ENCODE measurements at regions not wholly inside any gene's neighbourhood (a gene's known extent, or its start where the extent isn't known, plus 50 kb on each side); places are given as distances from the start of the nearest gene placed in this dataset.
"Not testable (repeated sequence)": the region's sequence is repeated elsewhere in the genome, so short reads cannot be mapped to it uniquely, and the experiment has no call there.

DNA sequence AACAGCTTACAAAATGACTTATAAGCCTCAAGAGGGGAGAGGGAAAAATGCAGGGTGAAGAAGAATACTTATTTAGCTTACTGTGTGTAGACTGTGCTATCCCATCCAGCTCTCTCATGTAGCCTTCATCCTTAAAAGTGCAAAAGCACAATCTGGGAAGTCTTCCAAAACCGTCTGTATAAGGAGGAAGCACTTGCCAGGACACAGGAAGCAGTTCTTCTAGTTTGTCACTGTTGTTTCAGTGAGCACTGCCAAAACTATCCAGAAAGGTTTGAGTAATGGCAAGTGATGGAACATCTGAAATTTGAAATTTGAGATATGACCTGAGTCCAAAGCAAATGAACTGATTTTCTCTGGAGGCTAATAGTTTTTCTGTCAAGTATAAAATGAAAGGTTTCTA lies 140.8 kb upstream of the ISL1 start:
- Histone ChIP-seq H3K27me3 (ENCODE audit: insufficient read depth, low read length) (no peaks in the 10 kb centered on the region), H4K20me1 (ENCODE audit: control insufficient read depth, insufficient read depth, insufficient read length) (no peaks in the 10 kb centered on the region), H3K23me2 (ENCODE audit: insufficient read length, low read depth, low read length, poor library complexity, severe bottlenecking) (no peaks in the 10 kb centered on the region), H2BK12ac (ENCODE audit: insufficient read length, low read depth, low read length) (no peak overlapping the region), H3K14ac (ENCODE audit: insufficient read depth, low read length) (no peak overlapping the region), H3K79me2 (ENCODE audit: insufficient read depth, low read length) (no peaks in the 10 kb centered on the region), H2BK15ac (ENCODE audit: low read depth, low read length) (no peak overlapping the region), H3T11ph (ENCODE audit: low read length) (no peak overlapping the region), H4K5ac (ENCODE audit: insufficient read length, low read depth, low read length) (no peak overlapping the region), H3K9me3 (ENCODE audit: control insufficient read depth, low read depth, low read length) (no peaks in the 10 kb centered on the region), H2BK120ac (ENCODE audit: low read depth, low read length, poor library complexity, severe bottlenecking) (no peak overlapping the region), H3K27ac (ENCODE audit: insufficient read length, low read depth, low read length) (no peak overlapping the region), H3K4ac (ENCODE audit: low read depth, low read length) (no peak overlapping the region), H4K91ac (ENCODE audit: insufficient read length, low read depth, low read length) (no peak overlapping the region), H3K79me1 (ENCODE audit: insufficient read depth, low read depth, low read length, poor library complexity, severe bottlenecking) (no peaks in the 10 kb centered on the region), H3K23ac (ENCODE audit: insufficient read length, low read depth, low read length) (no peak overlapping the region), H3K9ac (ENCODE audit: extremely low read depth, insufficient read length, low read length) (no peak overlapping the region), H2BK20ac (ENCODE audit: low read depth, low read length, poor library complexity, severe bottlenecking) (no peak overlapping the region), H2AFZ (ENCODE audit: low read length) (no peak overlapping the region), H2AK5ac (ENCODE audit: insufficient read length, low read length) (no peak overlapping the region), H2BK5ac (ENCODE audit: insufficient read length, low read length) (no peak overlapping the region), H3K56ac (ENCODE audit: insufficient read length, low read depth, low read length) (no peak overlapping the region), H3K4me2 (ENCODE audit: insufficient read depth, insufficient read length, low read length) (no peak overlapping the region), H3K18ac (ENCODE audit: insufficient read length, low read depth, low read length) (no peak overlapping the region), H4K8ac (replicated peaks; ENCODE audit: insufficient read length, low read depth, low read length) (no peak overlapping the region), H3K4me1 (ENCODE audit: insufficient read depth, low read length) (no peaks in the 10 kb centered on the region)
- TF ChIP-seq, protein P1, sequence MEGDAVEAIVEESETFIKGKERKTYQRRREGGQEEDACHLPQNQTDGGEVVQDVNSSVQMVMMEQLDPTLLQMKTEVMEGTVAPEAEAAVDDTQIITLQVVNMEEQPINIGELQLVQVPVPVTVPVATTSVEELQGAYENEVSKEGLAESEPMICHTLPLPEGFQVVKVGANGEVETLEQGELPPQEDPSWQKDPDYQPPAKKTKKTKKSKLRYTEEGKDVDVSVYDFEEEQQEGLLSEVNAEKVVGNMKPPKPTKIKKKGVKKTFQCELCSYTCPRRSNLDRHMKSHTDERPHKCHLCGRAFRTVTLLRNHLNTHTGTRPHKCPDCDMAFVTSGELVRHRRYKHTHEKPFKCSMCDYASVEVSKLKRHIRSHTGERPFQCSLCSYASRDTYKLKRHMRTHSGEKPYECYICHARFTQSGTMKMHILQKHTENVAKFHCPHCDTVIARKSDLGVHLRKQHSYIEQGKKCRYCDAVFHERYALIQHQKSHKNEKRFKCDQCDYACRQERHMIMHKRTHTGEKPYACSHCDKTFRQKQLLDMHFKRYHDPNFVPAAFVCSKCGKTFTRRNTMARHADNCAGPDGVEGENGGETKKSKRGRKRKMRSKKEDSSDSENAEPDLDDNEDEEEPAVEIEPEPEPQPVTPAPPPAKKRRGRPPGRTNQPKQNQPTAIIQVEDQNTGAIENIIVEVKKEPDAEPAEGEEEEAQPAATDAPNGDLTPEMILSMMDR (conservative IDR thresholded peaks at IDR 0.05), result no peak
- Mint-ChIP-seq H3K4me3 (no peak overlapping the region), H3K27me3 (ENCODE audit: low read depth) (no peaks in the 10 kb centered on the region), H3K9me3 (no peaks in the 10 kb centered on the region), H3K4me1 (no peaks in the 10 kb centered on the region), H3K36me3 (ENCODE audit: insufficient read depth in 1 of 3, low read depth in 3 of 3) (no peaks in the 10 kb centered on the region), H3K27ac (no peak overlapping the region)
- DNase-seq, result no peak
- no CpG with 5 or more reads among the region's 1 CpG for WGBS (ENCODE audit: extremely low coverage, insufficient read length, low lambda C conversion rate)

DNA sequence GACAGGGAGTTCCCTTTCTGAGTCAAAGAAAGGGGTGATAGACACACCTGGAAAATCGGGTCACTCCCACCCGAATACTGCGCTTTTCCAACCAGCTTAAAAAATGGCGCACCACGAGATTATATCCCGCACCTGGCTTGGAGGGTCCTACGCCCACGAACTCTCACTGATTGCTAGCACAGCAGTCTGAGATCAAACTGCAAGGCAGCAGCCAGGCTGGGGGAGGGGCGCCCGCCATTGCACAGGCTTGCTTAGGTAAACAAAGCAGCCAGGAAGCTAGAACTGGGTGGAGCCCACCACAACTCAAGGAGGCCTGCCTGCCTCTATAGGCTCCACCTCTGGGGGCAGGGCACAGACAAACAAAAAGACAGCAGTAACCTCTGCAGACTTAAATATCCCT lies 132.3 kb upstream of the ISL1 start:
- WGBS (ENCODE audit: extremely low coverage, insufficient read length, low lambda C conversion rate), result no CpG with 5 or more reads among the region's 10 CpGs
- not testable (repeated sequence) for H3K27me3 ChIP-seq (ENCODE audit: insufficient read depth, low read length); H4K5ac ChIP-seq (ENCODE audit: insufficient read length, low read depth, low read length); H3K79me2 ChIP-seq (ENCODE audit: insufficient read depth, low read length); H3K27me3 Mint-ChIP-seq (ENCODE audit: low read depth); H3K27ac ChIP-seq (ENCODE audit: insufficient read length, low read depth, low read length); DNase-seq; H2AFZ ChIP-seq (ENCODE audit: low read length); H3K4ac ChIP-seq (ENCODE audit: low read depth, low read length); H3T11ph ChIP-seq (ENCODE audit: low read length); H3K79me1 ChIP-seq (ENCODE audit: insufficient read depth, low read depth, low read length, poor library complexity, severe bottlenecking); H3K18ac ChIP-seq (ENCODE audit: insufficient read length, low read depth, low read length); H3K23ac ChIP-seq (ENCODE audit: insufficient read length, low read depth, low read length); H4K91ac ChIP-seq (ENCODE audit: insufficient read length, low read depth, low read length); H2BK15ac ChIP-seq (ENCODE audit: low read depth, low read length); H2BK120ac ChIP-seq (ENCODE audit: low read depth, low read length, poor library complexity, severe bottlenecking); H2BK20ac ChIP-seq (ENCODE audit: low read depth, low read length, poor library complexity, severe bottlenecking); H3K14ac ChIP-seq (ENCODE audit: insufficient read depth, low read length); H2BK12ac ChIP-seq (ENCODE audit: insufficient read length, low read depth, low read length); H3K56ac ChIP-seq (ENCODE audit: insufficient read length, low read depth, low read length); H3K4me1 ChIP-seq (ENCODE audit: insufficient read depth, low read length); H4K20me1 ChIP-seq (ENCODE audit: control insufficient read depth, insufficient read depth, insufficient read length); H2BK5ac ChIP-seq (ENCODE audit: insufficient read length, low read length); H3K36me3 Mint-ChIP-seq (ENCODE audit: insufficient read depth in 1 of 3, low read depth in 3 of 3); H3K9me3 Mint-ChIP-seq; H3K9ac ChIP-seq (ENCODE audit: extremely low read depth, insufficient read length, low read length); H4K8ac ChIP-seq (replicated peaks; ENCODE audit: insufficient read length, low read depth, low read length); H3K9me3 ChIP-seq (ENCODE audit: control insufficient read depth, low read depth, low read length); H3K4me2 ChIP-seq (ENCODE audit: insufficient read depth, insufficient read length, low read length); H3K4me3 Mint-ChIP-seq; H2AK5ac ChIP-seq (ENCODE audit: insufficient read length, low read length); H3K23me2 ChIP-seq (ENCODE audit: insufficient read length, low read depth, low read length, poor library complexity, severe bottlenecking); H3K4me1 Mint-ChIP-seq
- H3K27ac Mint-ChIP-seq, result peak overlapping the region in 1 of 3 experiments; percentile 93; a peak in 1 of 7 replicates
